Liver (tissue), 8 donors: ENCODE measurements at regions not wholly inside any gene's neighbourhood (a gene's known extent, or its start where the extent isn't known, plus 50 kb on each side); places are given as distances from the start of the nearest gene placed in this dataset.

Source experiments
- DNase-seq: peaks from one replicate; pipeline ENCODE4 v3.0.0-alpha.2; 2017; ENCODE audit warnings: low spot score
- H3K27ac ChIP-seq, 2 donors: one replicate each; pipeline ENCODE4 v1.7.0; 2013; ENCODE audit warnings: inconsistent platforms in 2 of 2, low read length in 2 of 2, control low read depth in 1 of 2, low read depth in 1 of 2, mild to moderate bottlenecking in 1 of 2
- H3K27me3 ChIP-seq, 4 donors: one replicate each; pipeline versions ENCODE4 v1.6.1 to v1.7.0; 2013; ENCODE audit warnings: low read length in 3 of 4, inconsistent platforms in 1 of 4, mild to moderate bottlenecking in 1 of 4, moderate library complexity in 1 of 4; ENCODE audit not compliant: control insufficient read depth in 4 of 4, insufficient read depth in 4 of 4
- H3K36me3 ChIP-seq, 4 donors: one replicate each; pipeline versions ENCODE4 v1.6.1 to v1.7.0; 2013; ENCODE audit warnings: low read length in 3 of 4, mild to moderate bottlenecking in 3 of 4, low read depth in 1 of 4, moderate library complexity in 1 of 4; ENCODE audit not compliant: control insufficient read depth in 4 of 4, insufficient read depth in 3 of 4
- H3K4me1 ChIP-seq, 4 donors: one replicate each; pipeline versions ENCODE4 v1.6.1 to v1.7.0; 2013; ENCODE audit warnings: low read length in 3 of 4, mild to moderate bottlenecking in 3 of 4, moderate library complexity in 1 of 4; ENCODE audit not compliant: control insufficient read depth in 4 of 4, insufficient read depth in 4 of 4
- H3K4me3 ChIP-seq, 3 donors: one replicate each; pipeline versions ENCODE4 v1.6.1 to v1.7.0; 2013; ENCODE audit warnings: low read length in 3 of 3, control low read depth in 1 of 3, low read depth in 1 of 3, mild to moderate bottlenecking in 1 of 3
- H3K9ac ChIP-seq, 2 donors: one replicate each; pipeline ENCODE4 v1.7.0; 2013; ENCODE audit warnings: low read length in 2 of 2, mild to moderate bottlenecking in 2 of 2, moderate library complexity in 2 of 2, control low read depth in 1 of 2, low read depth in 1 of 2
- H3K9me3 ChIP-seq, 4 donors: one replicate each; pipeline versions ENCODE4 v1.6.1 to v1.7.0; 2013; ENCODE audit warnings: low read length in 3 of 4; ENCODE audit not compliant: control insufficient read depth in 4 of 4
- ATF3 ChIP-seq: IDR thresholded peaks from 2 replicates; pipeline ENCODE4 v1.6.1; 2016; ENCODE audit warnings: antibody characterized with exemption
- CTCF ChIP-seq: fragments of 150-350 bp; IDR thresholded peaks from 2 replicates; pipeline ENCODE4 v1.5.1; 2017; ENCODE audit warnings: improper control_type of control experiment, low read depth, low read length; ENCODE audit not compliant: missing input control
- GABPA ChIP-seq, 2 donors: IDR thresholded peaks in 1 of 2; conservative IDR thresholded peaks in 1 of 2; 2 replicates each; pipeline ENCODE4 v1.6.1; 2016; ENCODE audit warnings: antibody characterized with exemption in 2 of 2, mild to moderate bottlenecking in 1 of 2, moderate library complexity in 1 of 2
- HNF4A ChIP-seq, 2 donors: conservative IDR thresholded peaks; 2 replicates each; pipeline ENCODE4 v1.6.1; 2016; ENCODE audit warnings: antibody characterized with exemption in 2 of 2, mild to moderate bottlenecking in 2 of 2
- HNF4G ChIP-seq: IDR thresholded peaks from 2 replicates; pipeline ENCODE4 v1.6.1; 2016; ENCODE audit warnings: antibody characterized with exemption
- MAX ChIP-seq: IDR thresholded peaks from 2 replicates; pipeline ENCODE4 v1.6.1; 2016; ENCODE audit warnings: antibody characterized with exemption
- NR2F2 ChIP-seq: IDR thresholded peaks from 2 replicates; pipeline ENCODE4 v1.6.1; 2016; ENCODE audit warnings: antibody characterized with exemption
- RAD21 ChIP-seq, 2 donors: IDR thresholded peaks; 2 replicates each; pipeline ENCODE4 v1.6.1; 2016; ENCODE audit warnings: antibody characterized with exemption in 2 of 2, mild to moderate bottlenecking in 2 of 2
- REST ChIP-seq: IDR thresholded peaks from 2 replicates; pipeline ENCODE4 v1.6.1; 2016; ENCODE audit warnings: antibody characterized with exemption, mild to moderate bottlenecking
- SP1 ChIP-seq: IDR thresholded peaks from 2 replicates; pipeline ENCODE4 v1.6.1; 2018; ENCODE audit warnings: antibody characterized with exemption, mild to moderate bottlenecking
- YY1 ChIP-seq: IDR thresholded peaks from 2 replicates; pipeline ENCODE4 v1.6.1; 2016; ENCODE audit warnings: antibody characterized with exemption, mild to moderate bottlenecking
- ZBTB33 ChIP-seq: IDR thresholded peaks from 2 replicates; pipeline ENCODE4 v1.6.1; 2016; ENCODE audit warnings: antibody characterized with exemption
- WGBS: extraction: QIAGEN DNeasy Blood & Tissue Kit; methylation state at CpG from one replicate; pipeline ENCODE4 v1.1.7; 2013; 5-methylcytosine and 5-hydroxymethylcytosine counted together
- donor health status: healthy.
- donor health status: healthy.
- donor health status: healthy.
- donor health status: healthy.
- donor health status: healthy.

GRCh38 chr7:131830681-131831080, 274.3 kb upstream of the PODXL start:
- 80% methylated on average over 11 of the region's 11 CpGs for WGBS

GRCh38 chr7:131829947-131830558, 273.6 kb upstream of the PODXL start:
- H3K4me3 ChIP-seq, result no peak overlapping the region
- H3K9ac ChIP-seq, result no peak overlapping the region
- whole genome bisulfite sequencing, result 15% methylated on average over 18 of the region's 18 CpGs
- peaks cover 0 to 8% (median 2%) of the 10 kb centered on the region in 4 donors for H3K27me3 ChIP-seq
- peaks cover 0 to 4% (median 0%) of the 10 kb centered on the region in 4 donors for H3K9me3 ChIP-seq
- no peak for DNase-seq
- H3K4me1 ChIP-seq, result no peaks in the 10 kb centered on the region
- H3K27ac ChIP-seq, result no peak overlapping the region
- no peaks in the 10 kb centered on the region for H3K36me3 ChIP-seq
- TF ChIP-seq ATF3 (no peak), HNF4G (no peak), CTCF (no peak), REST (no peak), ZBTB33 (no peak), YY1 (no peak), NR2F2 (no peak)

More at GRCh38 chr7:131830681-131831080, 274.3 kb upstream of the PODXL start:
- H3K27ac ChIP-seq, result no peak overlapping the region
- no peaks in the 10 kb centered on the region for H3K36me3 ChIP-seq
- H3K9me3 ChIP-seq, result peaks cover 0 to 4% (median 0%) of the 10 kb centered on the region in 4 donors
- H3K27me3 ChIP-seq, result peaks cover 0 to 8% (median 2%) of the 10 kb centered on the region in 4 donors
- no peaks in the 10 kb centered on the region for H3K4me1 ChIP-seq
- no peak overlapping the region for H3K9ac ChIP-seq
- H3K4me3 ChIP-seq, result no peak overlapping the region
- DNase-seq, result no peak
- no peak for TF ChIP-seq HNF4A (conservative IDR thresholded peaks at IDR 0.05)
- no peak for TF ChIP-seq GABPA (IDR thresholded peaks at IDR 0.05 in 1 of 2, conservative IDR thresholded peaks at IDR 0.05 in 1 of 2)
- TF ChIP-seq SP1, result no peak
- TF ChIP-seq CTCF, result no peak
- TF ChIP-seq MAX, result no peak
- TF ChIP-seq ATF3, result no peak
- TF ChIP-seq RAD21 (IDR thresholded peaks at IDR 0.05), result no peak
- TF ChIP-seq ZBTB33, result no peak
- TF ChIP-seq NR2F2, result no peak
